Stimulated activated CD8-positive, alpha-beta memory T cell treated with anti-CD3 and anti-CD28 coated beads, Interleukin-12 subunit alpha, Interleukin-12 subunit beta, amount 100 ng/mL, for 24 hours (primary cell): ENCODE measurements at regions not wholly inside any gene's neighbourhood (a gene's known extent, or its start where the extent isn't known, plus 50 kb on each side); places are given as distances from the start of the nearest gene placed in this dataset.

Source experiments
- DNase-seq: peaks from one replicate; pipeline ENCODE4 v3.0.0-alpha.2; 2020; ENCODE audit errors: extremely low read depth

- no peak for DNase-seq
These were observed 52.5 kb upstream of the CCDC150 start for GRCh38 chr2:196587056-196587455.

DNA sequence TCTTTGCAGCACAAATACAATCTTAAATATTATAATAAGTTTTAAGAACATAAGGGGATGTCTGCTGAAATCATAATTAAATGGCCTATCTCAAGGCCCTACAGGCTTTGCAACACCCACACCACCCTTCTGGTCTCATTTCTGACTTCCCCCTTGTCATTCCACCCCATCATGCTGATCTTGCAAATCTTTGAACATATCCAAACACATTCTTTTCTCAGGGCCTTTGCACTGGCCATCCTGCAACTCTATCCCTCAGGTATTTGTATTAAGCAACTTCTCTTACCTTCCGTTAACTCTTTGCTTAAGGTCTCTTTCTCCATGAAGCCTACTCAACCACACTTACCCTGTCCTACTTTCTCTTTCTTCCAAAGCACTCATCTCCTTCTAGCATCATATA lies 51.8 kb upstream of the CCDC150 start:
- no peak for DNase-seq

DNA sequence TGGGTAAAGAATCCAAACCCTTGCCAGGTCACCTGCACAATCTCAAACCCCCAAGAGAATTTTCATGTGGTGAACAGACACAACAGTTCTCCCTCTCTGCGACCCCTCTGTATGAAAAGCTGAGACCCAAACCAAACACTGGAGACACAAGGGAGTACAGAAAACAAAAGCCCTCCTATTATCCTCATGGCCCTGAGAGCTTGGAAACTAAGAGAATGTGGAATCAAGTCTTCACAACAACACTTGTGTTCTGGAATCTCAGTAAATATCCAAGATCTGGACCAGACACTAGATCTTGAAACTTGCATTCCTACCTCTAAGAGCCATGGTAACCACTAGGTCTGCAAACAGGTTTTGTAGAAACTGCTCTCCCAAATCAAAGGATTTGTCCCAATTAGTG lies 50.1 kb upstream of the CCDC150 start:
- DNase-seq, result no peak
